ENCODE measurements at regions not wholly inside any gene's neighbourhood (a gene's known extent, or its start where the extent isn't known, plus 50 kb on each side); places are given as distances from the start of the nearest gene placed in this dataset.
"Not testable (repeated sequence)": the region's sequence is repeated elsewhere in the genome, so short reads cannot be mapped to it uniquely, and the experiment has no call there.

GRCh38 chr2:129565551-129566109 is 413.8 kb upstream of the RAB6C start:
- 44 to 46% methylated on average over 5 of the region's 5 CpGs for WGBS, 2 donors
- Histone ChIP-seq H3K27me3 (no peaks in the 10 kb centered on the region), H3K27ac (no peak overlapping the region), H3K36me3 (no peaks in the 10 kb centered on the region), H3K4me1 (no peaks in the 10 kb centered on the region), H3K9me3 (no peaks in the 10 kb centered on the region), H3K4me3 (replicated peaks in 1 of 3) (no peak overlapping the region)
- intact Hi-C loops (cut with DNase I): no loop called here
- no peak for DNase-seq
- TF ChIP-seq, protein P1, sequence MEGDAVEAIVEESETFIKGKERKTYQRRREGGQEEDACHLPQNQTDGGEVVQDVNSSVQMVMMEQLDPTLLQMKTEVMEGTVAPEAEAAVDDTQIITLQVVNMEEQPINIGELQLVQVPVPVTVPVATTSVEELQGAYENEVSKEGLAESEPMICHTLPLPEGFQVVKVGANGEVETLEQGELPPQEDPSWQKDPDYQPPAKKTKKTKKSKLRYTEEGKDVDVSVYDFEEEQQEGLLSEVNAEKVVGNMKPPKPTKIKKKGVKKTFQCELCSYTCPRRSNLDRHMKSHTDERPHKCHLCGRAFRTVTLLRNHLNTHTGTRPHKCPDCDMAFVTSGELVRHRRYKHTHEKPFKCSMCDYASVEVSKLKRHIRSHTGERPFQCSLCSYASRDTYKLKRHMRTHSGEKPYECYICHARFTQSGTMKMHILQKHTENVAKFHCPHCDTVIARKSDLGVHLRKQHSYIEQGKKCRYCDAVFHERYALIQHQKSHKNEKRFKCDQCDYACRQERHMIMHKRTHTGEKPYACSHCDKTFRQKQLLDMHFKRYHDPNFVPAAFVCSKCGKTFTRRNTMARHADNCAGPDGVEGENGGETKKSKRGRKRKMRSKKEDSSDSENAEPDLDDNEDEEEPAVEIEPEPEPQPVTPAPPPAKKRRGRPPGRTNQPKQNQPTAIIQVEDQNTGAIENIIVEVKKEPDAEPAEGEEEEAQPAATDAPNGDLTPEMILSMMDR (IDR thresholded peaks at IDR 0.05): no peak
- no peak for TF ChIP-seq POLR2A (IDR thresholded peaks at IDR 0.05)

DNA sequence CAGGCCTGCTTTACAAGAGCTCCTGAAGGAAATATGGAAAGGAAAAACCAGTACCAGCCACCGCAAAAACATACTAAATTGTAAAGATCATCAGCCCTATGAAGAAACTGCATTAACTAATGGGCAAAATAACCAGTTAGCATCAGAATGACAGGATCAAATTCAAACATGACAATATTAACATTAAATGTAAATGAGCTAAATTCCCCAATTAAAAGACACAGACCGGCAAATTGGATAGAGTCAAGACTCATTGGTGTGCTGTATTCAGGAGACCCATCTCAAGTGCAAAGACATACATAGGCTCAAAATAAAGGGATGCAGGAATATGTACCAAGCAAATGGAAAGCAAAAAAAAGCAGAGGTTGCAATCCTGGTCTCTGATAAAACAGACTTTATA is 408.7 kb upstream of the RAB6C start:
- 94 to 97% methylated on average over 2 of the region's 2 CpGs for WGBS, 2 donors
- intact Hi-C loops (cut with DNase I): not testable (repeated sequence)

DNA sequence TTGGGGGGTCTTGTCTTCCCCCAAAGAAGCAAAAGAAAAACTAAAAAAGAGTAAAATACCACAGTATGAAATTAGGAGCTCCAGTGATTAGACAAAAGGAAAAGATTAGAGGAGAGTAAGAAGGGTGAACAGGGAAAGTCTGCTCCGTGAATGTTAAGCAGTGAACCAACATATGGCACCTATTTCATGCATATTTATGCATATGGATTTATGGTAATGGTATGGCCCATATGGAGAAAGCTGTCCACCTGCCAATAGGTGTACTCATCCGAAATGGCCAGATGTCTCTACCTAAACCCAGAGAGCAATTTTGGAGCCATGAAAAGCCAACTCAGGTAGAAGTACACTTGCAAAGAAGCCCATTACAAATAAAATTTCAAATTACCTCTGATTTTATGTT is 404.0 kb upstream of the RAB6C start:
- 77 to 88% methylated on average over 2 of the region's 2 CpGs for WGBS, 2 donors
- intact Hi-C loops (cut with DNase I): no loop called here
- Histone ChIP-seq H3K27me3 (no peaks in the 10 kb centered on the region), H3K9me3 (no peaks in the 10 kb centered on the region), H3K4me3 (replicated peaks in 1 of 3) (no peak overlapping the region), H3K27ac (no peak overlapping the region), H3K4me1 (no peaks in the 10 kb centered on the region), H3K36me3 (no peaks in the 10 kb centered on the region)
- TF ChIP-seq POLR2A (IDR thresholded peaks at IDR 0.05): no peak
- TF ChIP-seq, protein P1 (IDR thresholded peaks at IDR 0.05): no peak
- no peak for DNase-seq

More for the DNA sequence above, 408.7 kb upstream of the RAB6C start:
- not testable (repeated sequence) for H3K4me3 ChIP-seq (replicated peaks in 1 of 3); H3K27me3 ChIP-seq; H3K9me3 ChIP-seq; DNase-seq; H3K4me1 ChIP-seq; H3K27ac ChIP-seq; H3K36me3 ChIP-seq

DNA sequence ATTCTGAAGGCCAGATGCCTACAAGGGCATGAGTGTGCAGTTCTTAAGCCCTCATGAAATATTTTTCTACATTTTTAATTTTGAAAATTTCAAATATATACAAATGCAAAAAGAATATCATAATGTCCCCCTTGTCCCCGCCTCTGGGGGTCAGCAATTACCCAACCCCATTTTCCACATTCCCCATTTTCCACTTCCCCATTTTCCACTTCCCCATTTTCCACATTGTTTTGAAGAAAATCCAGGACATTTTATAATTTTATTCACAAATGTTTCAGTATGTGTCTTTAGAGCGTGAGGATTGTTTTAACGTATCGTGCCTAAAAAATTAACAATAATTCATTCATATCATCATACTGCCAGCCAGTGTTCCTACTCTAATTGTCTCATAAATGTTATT is 403.6 kb upstream of the RAB6C start:
- TF ChIP-seq POLR2A (IDR thresholded peaks at IDR 0.05): no peak
- TF ChIP-seq, protein P1 (IDR thresholded peaks at IDR 0.05): no peak
- Histone ChIP-seq H3K4me1 (no peaks in the 10 kb centered on the region), H3K4me3 (replicated peaks in 1 of 3) (no peak overlapping the region), H3K27ac (no peak overlapping the region), H3K27me3 (no peaks in the 10 kb centered on the region), H3K9me3 (no peaks in the 10 kb centered on the region), H3K36me3 (no peaks in the 10 kb centered on the region)
- no peak for DNase-seq
- intact Hi-C loops (cut with DNase I): no loop called here
- 75 to 93% methylated on average over 4 of the region's 4 CpGs for WGBS, 2 donors

DNA sequence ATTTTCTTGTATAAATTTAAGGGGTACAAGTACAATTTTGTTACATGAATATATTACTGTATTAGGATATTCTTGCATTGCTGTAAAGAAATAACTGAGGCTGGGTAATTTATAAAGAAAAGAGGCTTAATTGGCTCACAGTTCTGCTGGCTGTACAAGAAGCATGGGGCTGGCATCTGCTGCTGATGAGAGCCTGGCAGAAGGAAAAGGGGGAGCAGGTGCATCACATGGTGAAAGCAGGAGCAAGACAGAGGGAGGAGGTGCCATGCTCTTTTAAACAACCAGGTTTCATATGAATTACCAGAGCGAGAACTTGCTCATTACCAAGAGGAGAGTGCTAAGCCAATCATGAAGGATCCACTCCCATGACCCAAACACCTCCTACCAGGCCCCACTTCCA is 399.5 kb upstream of the RAB6C start:
- H3K4me3 ChIP-seq (replicated peaks in 1 of 3): no peak overlapping the region
- no peak overlapping the region for H3K27ac ChIP-seq
- intact Hi-C loops (cut with DNase I): no loop called here
- WGBS, 2 donors: 87 to 94% methylated on average over 1 of the region's 1 CpG
- TF ChIP-seq POLR2A (IDR thresholded peaks at IDR 0.05): no peak
- H3K36me3 ChIP-seq: no peaks in the 10 kb centered on the region
- no peaks in the 10 kb centered on the region for H3K9me3 ChIP-seq
- DNase-seq: no peak
- H3K27me3 ChIP-seq: no peaks in the 10 kb centered on the region
- H3K4me1 ChIP-seq: no peaks in the 10 kb centered on the region

DNA sequence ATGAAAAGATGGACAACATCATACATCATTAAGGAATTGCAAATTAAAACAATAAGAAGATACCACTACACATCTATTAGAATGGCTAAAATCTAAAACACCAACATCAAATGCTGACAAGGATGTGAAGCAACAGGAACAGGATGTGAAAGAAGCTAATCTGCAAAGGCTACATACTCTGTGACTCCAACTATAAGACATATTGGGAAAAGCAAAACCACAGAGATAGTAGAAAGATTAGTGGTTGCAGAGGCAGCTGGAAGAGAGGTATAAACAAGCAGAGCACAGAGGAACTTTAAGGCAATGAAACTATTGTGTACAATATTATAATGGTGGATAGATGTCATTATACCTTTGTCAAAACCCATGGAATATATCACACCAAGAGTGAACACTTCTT is 393.7 kb upstream of the RAB6C start:
- Histone ChIP-seq H3K27ac (no peak overlapping the region), H3K36me3 (no peaks in the 10 kb centered on the region), H3K4me1 (no peaks in the 10 kb centered on the region), H3K4me3 (replicated peaks in 1 of 3) (no peak overlapping the region), H3K9me3 (no peaks in the 10 kb centered on the region), H3K27me3 (no peaks in the 10 kb centered on the region)
- no peak for DNase-seq
- TF ChIP-seq POLR2A (IDR thresholded peaks at IDR 0.05): no peak
- TF ChIP-seq, protein P1 (IDR thresholded peaks at IDR 0.05): no peak
- intact Hi-C loops (cut with DNase I): no loop called here

Data from thyroid gland (tissue), 4 donors.